ENCODE measurements at regions not wholly inside any gene's neighbourhood (a gene's known extent, or its start where the extent isn't known, plus 50 kb on each side); places are given as distances from the start of the nearest gene placed in this dataset.

- Histone ChIP-seq H3K27me3 (peaks cover 0 to 9% (median 0%) of the 10 kb centered on the region in 9 donors), H3K4me3 (no peak overlapping the region), H3K4me1 (peaks cover 0 to 3% (median 0%) of the 10 kb centered on the region in 12 donors), H3K27ac (no peak overlapping the region), H3K36me3 (no peaks in the 10 kb centered on the region), H3K9me3 (no peaks in the 10 kb centered on the region)
- 68 to 84% (median 74%) methylated on average over 1 of the region's 1 CpG for WGBS, 4 donors
- DNase-seq, result no peak
- TF ChIP-seq POLR2A (IDR thresholded peaks at IDR 0.05) (no peak), CTCF (IDR thresholded peaks at IDR 0.05) (no peak)
- intact Hi-C loops (cut with DNase I), result no loop called here
- no peak for ATAC-seq
Observed at GRCh38 chr6:166822609-166823008, 133.7 kb downstream of the RNASET2 start.

- TF ChIP-seq POLR2A (IDR thresholded peaks at IDR 0.05) (no peak), CTCF (IDR thresholded peaks at IDR 0.05) (no peak)
- 88 to 98% (median 94%) methylated on average over 1 of the region's 1 CpG for WGBS, 4 donors
- H3K4me1 ChIP-seq, result no peaks in the 10 kb centered on the region
- DNase-seq, result no peak
- intact Hi-C loops (cut with DNase I), result no loop called here
- no peak for ATAC-seq
- no peak overlapping the region for H3K27ac ChIP-seq
- no peaks in the 10 kb centered on the region for H3K9me3 ChIP-seq
- no peaks in the 10 kb centered on the region for H3K36me3 ChIP-seq
- peaks cover 0 to 9% (median 0%) of the 10 kb centered on the region in 9 donors for H3K27me3 ChIP-seq
- no peak overlapping the region for H3K4me3 ChIP-seq
Observed at GRCh38 chr6:166820483-166820882, 135.9 kb downstream of the RNASET2 start.

- no peaks in the 10 kb centered on the region for H3K9me3 ChIP-seq
- TF ChIP-seq CTCF (IDR thresholded peaks at IDR 0.05), result no peak
- TF ChIP-seq POLR2A (IDR thresholded peaks at IDR 0.05), result no peak
- no peaks in the 10 kb centered on the region for H3K4me1 ChIP-seq
- DNase-seq (no peak), ATAC-seq (no peak)
- intact Hi-C loops (cut with DNase I), result no loop called here
- H3K27me3 ChIP-seq, result peaks cover 0 to 9% (median 0%) of the 10 kb centered on the region in 9 donors
- 67 to 83% (median 81%) methylated on average over 1 of the region's 1 CpG for WGBS, 4 donors
- no peak overlapping the region for H3K27ac ChIP-seq
- H3K36me3 ChIP-seq, result no peaks in the 10 kb centered on the region
- H3K4me3 ChIP-seq, result no peak overlapping the region
Observed at GRCh38 chr6:166820070-166820469, 136.3 kb downstream of the RNASET2 start.

- no peak for ATAC-seq
- Histone ChIP-seq H3K27me3 (no peaks in the 10 kb centered on the region), H3K9me3 (no peaks in the 10 kb centered on the region), H3K4me3 (no peak overlapping the region), H3K36me3 (no peaks in the 10 kb centered on the region), H3K4me1 (no peaks in the 10 kb centered on the region), H3K27ac (no peak overlapping the region)
- DNase-seq, result no peak
- TF ChIP-seq POLR2A (IDR thresholded peaks at IDR 0.05) (no peak), CTCF (IDR thresholded peaks at IDR 0.05) (no peak)
- intact Hi-C loops (cut with DNase I), result no loop called here
- 53 to 67% (median 60%) methylated on average over 4 of the region's 4 CpGs for WGBS, 4 donors
Observed at GRCh38 chr6:166815629-166816028, 140.7 kb downstream of the RNASET2 start.
